ENCODE measurements at regions not wholly inside any gene's neighbourhood (a gene's known extent, or its start where the extent isn't known, plus 50 kb on each side); places are given as distances from the start of the nearest gene placed in this dataset.

DNA sequence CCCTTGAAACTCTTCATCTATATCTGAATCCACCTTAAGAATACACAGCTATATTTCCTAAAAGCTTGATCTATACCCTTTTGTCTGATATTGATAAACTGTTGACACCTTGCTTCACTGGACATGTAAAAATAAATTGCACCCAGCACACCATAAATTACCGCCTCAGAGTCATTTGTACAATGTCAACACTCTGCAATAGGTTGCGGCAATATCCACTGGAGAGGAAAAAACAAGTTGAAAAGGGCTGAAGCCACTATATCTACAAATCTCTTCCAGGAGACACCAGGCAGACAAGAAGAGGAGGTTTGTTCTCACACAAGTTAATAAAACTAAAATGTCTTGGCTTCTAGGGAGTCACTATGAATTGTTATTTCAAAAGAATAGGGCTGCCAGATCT lies 656.9 kb downstream of the CDH8 start:
- TF ChIP-seq GATA3 (IDR thresholded peaks at IDR 0.05; ENCODE audit: borderline replicate concordance), result no peak
- no peak for TF ChIP-seq POLR2A (IDR thresholded peaks at IDR 0.05; ENCODE audit: low read length)
- TF ChIP-seq CBX2 (IDR thresholded peaks at IDR 0.05; ENCODE audit: borderline replicate concordance, low read depth), result no peak
- TF ChIP-seq, protein P1, sequence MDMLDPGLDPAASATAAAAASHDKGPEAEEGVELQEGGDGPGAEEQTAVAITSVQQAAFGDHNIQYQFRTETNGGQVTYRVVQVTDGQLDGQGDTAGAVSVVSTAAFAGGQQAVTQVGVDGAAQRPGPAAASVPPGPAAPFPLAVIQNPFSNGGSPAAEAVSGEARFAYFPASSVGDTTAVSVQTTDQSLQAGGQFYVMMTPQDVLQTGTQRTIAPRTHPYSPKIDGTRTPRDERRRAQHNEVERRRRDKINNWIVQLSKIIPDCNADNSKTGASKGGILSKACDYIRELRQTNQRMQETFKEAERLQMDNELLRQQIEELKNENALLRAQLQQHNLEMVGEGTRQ (IDR thresholded peaks at IDR 0.05), result no peak
- no peak for TF ChIP-seq RNF2 (IDR thresholded peaks at IDR 0.05; ENCODE audit: borderline replicate concordance, low read depth)
- TF ChIP-seq NFE2L2 (conservative IDR thresholded peaks at IDR 0.05; ENCODE audit: low read length), result no peak
- no peak for TF ChIP-seq EP300 (IDR thresholded peaks at IDR 0.05)
- TF ChIP-seq, protein P2, sequence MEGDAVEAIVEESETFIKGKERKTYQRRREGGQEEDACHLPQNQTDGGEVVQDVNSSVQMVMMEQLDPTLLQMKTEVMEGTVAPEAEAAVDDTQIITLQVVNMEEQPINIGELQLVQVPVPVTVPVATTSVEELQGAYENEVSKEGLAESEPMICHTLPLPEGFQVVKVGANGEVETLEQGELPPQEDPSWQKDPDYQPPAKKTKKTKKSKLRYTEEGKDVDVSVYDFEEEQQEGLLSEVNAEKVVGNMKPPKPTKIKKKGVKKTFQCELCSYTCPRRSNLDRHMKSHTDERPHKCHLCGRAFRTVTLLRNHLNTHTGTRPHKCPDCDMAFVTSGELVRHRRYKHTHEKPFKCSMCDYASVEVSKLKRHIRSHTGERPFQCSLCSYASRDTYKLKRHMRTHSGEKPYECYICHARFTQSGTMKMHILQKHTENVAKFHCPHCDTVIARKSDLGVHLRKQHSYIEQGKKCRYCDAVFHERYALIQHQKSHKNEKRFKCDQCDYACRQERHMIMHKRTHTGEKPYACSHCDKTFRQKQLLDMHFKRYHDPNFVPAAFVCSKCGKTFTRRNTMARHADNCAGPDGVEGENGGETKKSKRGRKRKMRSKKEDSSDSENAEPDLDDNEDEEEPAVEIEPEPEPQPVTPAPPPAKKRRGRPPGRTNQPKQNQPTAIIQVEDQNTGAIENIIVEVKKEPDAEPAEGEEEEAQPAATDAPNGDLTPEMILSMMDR (IDR thresholded peaks at IDR 0.05), result no peak
- TF ChIP-seq KDM5A (IDR thresholded peaks at IDR 0.05), result no peak
- TF ChIP-seq SMC3 (IDR thresholded peaks at IDR 0.05), result no peak
- TF ChIP-seq, protein P3, sequence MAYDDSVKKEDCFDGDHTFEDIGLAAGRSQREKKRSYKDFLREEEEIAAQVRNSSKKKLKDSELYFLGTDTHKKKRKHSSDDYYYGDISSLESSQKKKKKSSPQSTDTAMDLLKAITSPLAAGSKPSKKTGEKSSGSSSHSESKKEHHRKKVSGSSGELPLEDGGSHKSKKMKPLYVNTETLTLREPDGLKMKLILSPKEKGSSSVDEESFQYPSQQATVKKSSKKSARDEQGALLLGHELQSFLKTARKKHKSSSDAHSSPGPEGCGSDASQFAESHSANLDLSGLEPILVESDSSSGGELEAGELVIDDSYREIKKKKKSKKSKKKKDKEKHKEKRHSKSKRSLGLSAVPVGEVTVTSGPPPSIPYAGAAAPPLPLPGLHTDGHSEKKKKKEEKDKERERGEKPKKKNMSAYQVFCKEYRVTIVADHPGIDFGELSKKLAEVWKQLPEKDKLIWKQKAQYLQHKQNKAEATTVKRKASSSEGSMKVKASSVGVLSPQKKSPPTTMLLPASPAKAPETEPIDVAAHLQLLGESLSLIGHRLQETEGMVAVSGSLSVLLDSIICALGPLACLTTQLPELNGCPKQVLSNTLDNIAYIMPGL (CRISPR knock-in tag; IDR thresholded peaks at IDR 0.05; ENCODE audit: borderline replicate concordance), result no peak
